ENCODE measurements at regions not wholly inside any gene's neighbourhood (a gene's known extent, or its start where the extent isn't known, plus 50 kb on each side); places are given as distances from the start of the nearest gene placed in this dataset.

DNA sequence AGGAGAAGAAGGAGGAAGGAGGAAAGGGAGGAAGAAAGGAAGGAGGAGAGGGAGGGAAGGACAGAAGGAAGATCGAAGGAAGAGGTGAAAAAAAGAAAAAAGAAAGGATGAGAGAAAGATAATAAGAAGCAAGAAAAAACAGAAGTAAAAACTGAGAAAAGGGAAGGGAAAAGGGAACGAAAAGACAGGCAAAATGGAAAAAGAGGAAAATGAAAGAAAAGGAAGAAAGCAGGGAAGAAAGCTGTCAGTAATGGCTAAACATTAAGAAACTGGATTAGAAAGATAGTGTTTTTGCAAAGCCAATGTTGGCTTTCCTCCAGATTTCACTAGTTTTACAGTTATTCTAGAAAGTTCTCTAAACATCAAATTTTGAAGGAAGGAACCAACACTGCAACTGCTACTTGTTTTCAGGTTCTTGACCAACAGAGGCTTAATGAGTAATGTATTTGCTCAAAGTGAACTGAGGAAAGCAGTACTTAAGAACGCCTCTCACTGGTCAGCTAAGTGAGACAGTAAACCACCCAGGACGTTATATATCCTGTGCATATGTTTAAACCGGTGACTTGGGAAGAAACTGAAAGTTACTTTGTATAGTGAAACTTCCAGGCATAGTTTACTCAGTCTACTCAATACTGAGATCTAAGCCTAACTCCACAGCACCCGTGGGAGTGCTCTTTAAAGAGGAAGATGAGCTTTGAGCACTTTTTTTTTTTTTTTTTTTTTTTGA, 286.2 kb upstream of the TRIB2 start:
- no peak overlapping the region for H3K4me3 ChIP-seq (ENCODE audit: low read depth in 2 of 2, low read length in 2 of 2)
- H3K4me1 ChIP-seq (ENCODE audit: control insufficient read depth, insufficient read depth, low read length) = no peaks in the 10 kb centered on the region; the same call in 1 of the 2 replicates
- CTCF ChIA-PET = no interaction called here
- no TSS peak for BruUV-seq (replicated peaks)
- H3K27me3 ChIP-seq (ENCODE audit: control insufficient read depth, insufficient read depth, low read length) = no peaks in the 10 kb centered on the region
- TF ChIP-seq, protein P1, sequence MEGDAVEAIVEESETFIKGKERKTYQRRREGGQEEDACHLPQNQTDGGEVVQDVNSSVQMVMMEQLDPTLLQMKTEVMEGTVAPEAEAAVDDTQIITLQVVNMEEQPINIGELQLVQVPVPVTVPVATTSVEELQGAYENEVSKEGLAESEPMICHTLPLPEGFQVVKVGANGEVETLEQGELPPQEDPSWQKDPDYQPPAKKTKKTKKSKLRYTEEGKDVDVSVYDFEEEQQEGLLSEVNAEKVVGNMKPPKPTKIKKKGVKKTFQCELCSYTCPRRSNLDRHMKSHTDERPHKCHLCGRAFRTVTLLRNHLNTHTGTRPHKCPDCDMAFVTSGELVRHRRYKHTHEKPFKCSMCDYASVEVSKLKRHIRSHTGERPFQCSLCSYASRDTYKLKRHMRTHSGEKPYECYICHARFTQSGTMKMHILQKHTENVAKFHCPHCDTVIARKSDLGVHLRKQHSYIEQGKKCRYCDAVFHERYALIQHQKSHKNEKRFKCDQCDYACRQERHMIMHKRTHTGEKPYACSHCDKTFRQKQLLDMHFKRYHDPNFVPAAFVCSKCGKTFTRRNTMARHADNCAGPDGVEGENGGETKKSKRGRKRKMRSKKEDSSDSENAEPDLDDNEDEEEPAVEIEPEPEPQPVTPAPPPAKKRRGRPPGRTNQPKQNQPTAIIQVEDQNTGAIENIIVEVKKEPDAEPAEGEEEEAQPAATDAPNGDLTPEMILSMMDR (IDR thresholded peaks at IDR 0.05) = no peak
- TF ChIP-seq TCF7L2 (IDR thresholded peaks at IDR 0.05; ENCODE audit: low read depth, low read length) (no peak), SIN3A (IDR thresholded peaks at IDR 0.05; ENCODE audit: borderline replicate concordance, insufficient read depth, low read depth, low read length) (no peak), POLR2AphosphoS5 (IDR thresholded peaks at IDR 0.05; ENCODE audit: low read depth, low read length) (no peak)
- TF ChIP-seq, protein P2, sequence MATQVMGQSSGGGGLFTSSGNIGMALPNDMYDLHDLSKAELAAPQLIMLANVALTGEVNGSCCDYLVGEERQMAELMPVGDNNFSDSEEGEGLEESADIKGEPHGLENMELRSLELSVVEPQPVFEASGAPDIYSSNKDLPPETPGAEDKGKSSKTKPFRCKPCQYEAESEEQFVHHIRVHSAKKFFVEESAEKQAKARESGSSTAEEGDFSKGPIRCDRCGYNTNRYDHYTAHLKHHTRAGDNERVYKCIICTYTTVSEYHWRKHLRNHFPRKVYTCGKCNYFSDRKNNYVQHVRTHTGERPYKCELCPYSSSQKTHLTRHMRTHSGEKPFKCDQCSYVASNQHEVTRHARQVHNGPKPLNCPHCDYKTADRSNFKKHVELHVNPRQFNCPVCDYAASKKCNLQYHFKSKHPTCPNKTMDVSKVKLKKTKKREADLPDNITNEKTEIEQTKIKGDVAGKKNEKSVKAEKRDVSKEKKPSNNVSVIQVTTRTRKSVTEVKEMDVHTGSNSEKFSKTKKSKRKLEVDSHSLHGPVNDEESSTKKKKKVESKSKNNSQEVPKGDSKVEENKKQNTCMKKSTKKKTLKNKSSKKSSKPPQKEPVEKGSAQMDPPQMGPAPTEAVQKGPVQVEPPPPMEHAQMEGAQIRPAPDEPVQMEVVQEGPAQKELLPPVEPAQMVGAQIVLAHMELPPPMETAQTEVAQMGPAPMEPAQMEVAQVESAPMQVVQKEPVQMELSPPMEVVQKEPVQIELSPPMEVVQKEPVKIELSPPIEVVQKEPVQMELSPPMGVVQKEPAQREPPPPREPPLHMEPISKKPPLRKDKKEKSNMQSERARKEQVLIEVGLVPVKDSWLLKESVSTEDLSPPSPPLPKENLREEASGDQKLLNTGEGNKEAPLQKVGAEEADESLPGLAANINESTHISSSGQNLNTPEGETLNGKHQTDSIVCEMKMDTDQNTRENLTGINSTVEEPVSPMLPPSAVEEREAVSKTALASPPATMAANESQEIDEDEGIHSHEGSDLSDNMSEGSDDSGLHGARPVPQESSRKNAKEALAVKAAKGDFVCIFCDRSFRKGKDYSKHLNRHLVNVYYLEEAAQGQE (IDR thresholded peaks at IDR 0.05; ENCODE audit: insufficient read depth in 1 of 2, low read depth in 2 of 2, low read length in 1 of 2) = no peak
- H3K36me3 ChIP-seq (ENCODE audit: control insufficient read depth, insufficient read depth, low read length) = no peaks in the 10 kb centered on the region
- no peak overlapping the region for H3K27ac ChIP-seq (ENCODE audit: low read length)
- no peak for ATAC-seq
- in situ Hi-C loops (cut with HindIII; ENCODE audit: low pct_unique_long_range_greater_than_20kb, low sequenced_read_pairs) (no loop called here), intact Hi-C loops (cut with micrococcal nuclease; ENCODE audit: unreplicated experiment) (no loop called here)
- no peaks in the 10 kb centered on the region for H3K9me3 ChIP-seq (ENCODE audit: control insufficient read depth, insufficient read depth, low read depth, low read length)
- POLR2A ChIA-PET = interaction anchor here (0.7 kb wide), 1 partner anchor 397 kb away, joined by 3 read pairs; no protein-coding TSS in a partner anchor
- DNase-seq (ENCODE audit: low read depth, low spot score) = no peak

DNA sequence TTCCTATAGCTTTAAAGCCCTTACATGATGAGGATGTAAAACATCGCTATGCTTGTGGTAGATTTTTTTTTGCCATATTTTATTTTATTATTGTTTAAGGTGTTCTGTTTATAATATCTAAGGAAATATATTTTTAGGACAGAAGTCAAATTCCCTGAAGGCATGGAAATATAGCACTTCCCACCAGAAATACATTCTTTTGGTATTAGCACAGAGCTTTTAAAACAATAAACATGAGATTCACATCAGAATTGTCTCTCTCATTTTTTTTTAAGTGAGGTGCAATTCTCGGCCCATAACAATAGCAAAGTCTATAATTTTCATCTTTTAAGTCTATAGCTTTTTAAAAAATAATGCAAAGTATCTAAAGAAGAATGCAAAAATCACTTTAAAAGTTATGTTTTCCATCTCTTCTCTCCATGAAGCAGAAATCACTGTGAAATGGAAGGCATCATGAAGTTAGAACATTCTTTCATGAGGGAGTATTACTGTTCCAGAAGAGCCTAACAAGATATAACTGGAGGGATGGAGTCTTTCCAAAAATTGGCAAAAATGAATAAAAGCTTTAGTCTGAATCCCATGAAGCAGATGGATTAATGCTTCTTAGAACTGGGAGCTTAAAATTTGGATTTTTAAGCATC, 283.6 kb upstream of the TRIB2 start:
- no peak for ATAC-seq
- CTCF ChIA-PET = no interaction called here
- no peaks in the 10 kb centered on the region for H3K36me3 ChIP-seq (ENCODE audit: control insufficient read depth, insufficient read depth, low read length)
- no peaks in the 10 kb centered on the region; the same call in 1 of the 2 replicates for H3K4me1 ChIP-seq (ENCODE audit: control insufficient read depth, insufficient read depth, low read length)
- intact Hi-C loops (cut with micrococcal nuclease; ENCODE audit: unreplicated experiment) = no loop called here
- POLR2A ChIA-PET = no interaction called here
- no peaks in the 10 kb centered on the region for H3K9me3 ChIP-seq (ENCODE audit: control insufficient read depth, insufficient read depth, low read depth, low read length)
- no peaks in the 10 kb centered on the region for H3K27me3 ChIP-seq (ENCODE audit: control insufficient read depth, insufficient read depth, low read length)
- H3K4me3 ChIP-seq (ENCODE audit: low read depth in 2 of 2, low read length in 2 of 2) = no peak overlapping the region
- BruUV-seq (replicated peaks) = no TSS peak
- TF ChIP-seq, protein P1 (IDR thresholded peaks at IDR 0.05) = no peak
- no peak for TF ChIP-seq SIN3A (IDR thresholded peaks at IDR 0.05; ENCODE audit: borderline replicate concordance, insufficient read depth, low read depth, low read length)
- TF ChIP-seq, protein P2 (IDR thresholded peaks at IDR 0.05; ENCODE audit: insufficient read depth in 1 of 2, low read depth in 2 of 2, low read length in 1 of 2) = no peak
- no peak for TF ChIP-seq TCF7L2 (IDR thresholded peaks at IDR 0.05; ENCODE audit: low read depth, low read length)
- no peak for TF ChIP-seq POLR2AphosphoS5 (IDR thresholded peaks at IDR 0.05; ENCODE audit: low read depth, low read length)
- in situ Hi-C loops (cut with HindIII; ENCODE audit: low pct_unique_long_range_greater_than_20kb, low sequenced_read_pairs) = no loop called here
- H3K27ac ChIP-seq (ENCODE audit: low read length) = no peak overlapping the region
- no peak for DNase-seq (ENCODE audit: low read depth, low spot score)

Data from Panc1 (cell line).